Activated naive CD4-positive, alpha-beta T cell treated with anti-CD3 and anti-CD28 coated beads, Interleukin-2, amount 50 U/mL, for 24 hours (primary cell): ENCODE measurements at regions not wholly inside any gene's neighbourhood (a gene's known extent, or its start where the extent isn't known, plus 50 kb on each side); places are given as distances from the start of the nearest gene placed in this dataset.
"Not testable (repeated sequence)": the region's sequence is repeated elsewhere in the genome, so short reads cannot be mapped to it uniquely, and the experiment has no call there.

Experiments
- H3K27ac Mint-ChIP-seq: one replicate; pipeline ENCODE4 v1.8.0; 2021; ENCODE audit warnings: mild to moderate bottlenecking, mixed read lengths
- H3K27me3 Mint-ChIP-seq: one replicate; pipeline ENCODE4 v1.8.0; 2021; ENCODE audit warnings: mixed read lengths
- H3K36me3 Mint-ChIP-seq: one replicate; pipeline ENCODE4 v1.8.0; 2021; ENCODE audit warnings: mixed read lengths
- H3K4me1 Mint-ChIP-seq: one replicate; pipeline ENCODE4 v1.8.0; 2021; ENCODE audit warnings: mixed read lengths
- H3K4me3 Mint-ChIP-seq: one replicate; pipeline ENCODE4 v1.8.0; 2021; ENCODE audit warnings: mild to moderate bottlenecking, mixed read lengths
- H3K9me3 Mint-ChIP-seq: one replicate; pipeline ENCODE4 v1.8.0; 2021; ENCODE audit warnings: mixed read lengths

DNA sequence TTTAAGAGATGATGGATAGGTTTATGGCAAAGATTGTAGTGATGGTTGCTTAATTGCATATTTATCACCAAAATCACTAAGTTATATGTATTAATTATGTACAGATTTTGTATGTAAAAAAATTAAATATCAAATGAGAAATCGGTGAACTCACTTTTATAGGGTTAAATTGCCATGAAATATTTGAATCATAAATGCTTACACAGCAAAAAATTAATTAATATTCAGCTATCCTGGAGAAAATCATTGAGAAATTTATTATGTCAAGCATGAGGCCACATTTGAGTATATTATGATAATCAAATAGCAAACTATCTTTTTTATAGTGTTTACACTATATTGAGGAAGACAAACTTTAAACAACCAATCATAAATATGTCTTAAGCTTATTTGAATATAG is 239.4 kb upstream of the BRINP3 start:
- Mint-ChIP-seq H3K36me3 (no peaks in the 10 kb centered on the region), H3K9me3 (no peaks in the 10 kb centered on the region), H3K27me3 (no peaks in the 10 kb centered on the region), H3K27ac (no peak overlapping the region), H3K4me3 (no peak overlapping the region), H3K4me1 (no peaks in the 10 kb centered on the region)

- Mint-ChIP-seq H3K27me3 (no peaks in the 10 kb centered on the region), H3K9me3 (no peaks in the 10 kb centered on the region), H3K4me1 (no peaks in the 10 kb centered on the region), H3K4me3 (no peak overlapping the region), H3K36me3 (no peaks in the 10 kb centered on the region), H3K27ac (no peak overlapping the region)
Observed at GRCh38 chr1:190736971-190737590, 259.4 kb upstream of the BRINP3 start.

DNA sequence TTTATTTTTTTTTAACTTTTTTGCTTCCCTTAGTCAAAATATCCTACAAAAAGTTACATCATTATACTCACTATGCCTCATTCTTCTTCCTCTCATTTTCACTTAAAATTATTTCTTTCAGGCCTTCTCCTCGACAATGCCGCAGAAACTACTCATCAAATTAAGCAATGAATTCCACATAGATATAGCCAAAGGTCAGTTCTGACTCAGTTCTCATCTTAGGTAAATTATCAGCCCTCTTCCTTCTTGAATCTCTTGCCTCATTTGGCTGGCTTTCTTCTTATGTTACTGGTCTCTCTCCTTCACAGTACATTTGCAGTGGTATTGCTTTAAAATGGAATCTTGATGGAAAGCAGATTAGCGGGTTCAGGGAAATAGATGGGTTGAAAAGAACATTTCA is 260.7 kb upstream of the BRINP3 start:
- Mint-ChIP-seq H3K27me3 (no peaks in the 10 kb centered on the region), H3K4me3 (no peak overlapping the region), H3K4me1 (no peaks in the 10 kb centered on the region)

GRCh38 chr1:190739926-190740325 is 262.3 kb upstream of the BRINP3 start:
- Mint-ChIP-seq H3K4me1 (no peaks in the 10 kb centered on the region), H3K36me3 (no peaks in the 10 kb centered on the region), H3K4me3 (no peak overlapping the region), H3K9me3 (no peaks in the 10 kb centered on the region), H3K27ac (no peak overlapping the region), H3K27me3 (no peaks in the 10 kb centered on the region)

More for the DNA sequence above, 260.7 kb upstream of the BRINP3 start:
- Mint-ChIP-seq H3K9me3 (no peaks in the 10 kb centered on the region), H3K36me3 (no peaks in the 10 kb centered on the region), H3K27ac (no peak overlapping the region)

DNA sequence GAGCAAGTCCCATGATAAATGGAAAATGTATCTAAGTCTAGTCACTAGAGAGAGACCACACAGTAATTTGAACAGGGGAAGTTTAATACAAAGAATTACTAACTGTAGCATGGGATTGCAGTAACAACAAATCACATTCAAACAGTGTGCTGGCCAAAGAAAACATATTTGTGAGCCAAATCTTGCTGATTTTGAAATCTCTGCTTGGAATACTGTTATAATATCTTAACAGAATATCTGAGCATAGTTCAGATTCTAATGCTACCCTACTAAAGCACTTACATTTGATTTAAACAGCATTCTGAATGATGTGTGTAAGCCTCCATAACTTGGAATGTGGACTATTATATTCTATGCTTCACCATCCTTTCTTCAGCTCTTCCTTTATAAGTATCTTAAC is 270.0 kb upstream of the BRINP3 start:
- Mint-ChIP-seq H3K36me3 (no peaks in the 10 kb centered on the region), H3K27me3 (no peaks in the 10 kb centered on the region), H3K4me1 (no peaks in the 10 kb centered on the region), H3K27ac (no peak overlapping the region), H3K4me3 (no peak overlapping the region), H3K9me3 (no peaks in the 10 kb centered on the region)

DNA sequence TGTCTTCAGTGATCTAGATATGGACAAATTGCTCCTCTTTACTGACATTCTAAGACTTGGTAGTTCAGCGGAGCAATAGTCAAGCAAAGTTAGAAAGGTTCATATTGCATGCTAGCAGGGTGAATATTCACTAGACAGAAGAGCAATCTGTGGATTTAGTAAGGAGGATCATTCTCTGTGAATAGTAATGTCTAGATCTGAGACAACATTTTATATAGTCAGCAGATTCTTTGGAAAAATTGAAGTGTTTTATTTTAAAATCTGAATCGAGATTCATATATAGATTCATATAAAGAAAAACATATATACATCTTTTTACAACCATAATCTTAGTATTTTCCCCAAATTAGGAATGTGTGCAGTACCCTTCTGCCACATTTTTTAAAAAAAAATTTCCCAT is 274.5 kb upstream of the BRINP3 start:
- Mint-ChIP-seq H3K27me3 (no peaks in the 10 kb centered on the region), H3K4me1 (no peaks in the 10 kb centered on the region), H3K27ac (no peak overlapping the region)

GRCh38 chr1:190754666-190755065 is 277.0 kb upstream of the BRINP3 start:
- Mint-ChIP-seq H3K9me3 (no peaks in the 10 kb centered on the region), H3K27me3 (no peaks in the 10 kb centered on the region), H3K36me3 (no peaks in the 10 kb centered on the region), H3K27ac (no peak overlapping the region), H3K4me3 (no peak overlapping the region), H3K4me1 (no peaks in the 10 kb centered on the region)

More for the DNA sequence above, 274.5 kb upstream of the BRINP3 start:
- no peaks in the 10 kb centered on the region for H3K9me3 Mint-ChIP-seq
- no peak overlapping the region for H3K4me3 Mint-ChIP-seq
- H3K36me3 Mint-ChIP-seq: no peaks in the 10 kb centered on the region

GRCh38 chr1:190759807-190760206 is 282.1 kb upstream of the BRINP3 start:
- Mint-ChIP-seq H3K4me1 (no peaks in the 10 kb centered on the region), H3K27me3 (no peaks in the 10 kb centered on the region), H3K9me3 (peaks cover 5% of the 10 kb centered on the region), H3K27ac (no peak overlapping the region), H3K36me3 (no peaks in the 10 kb centered on the region), H3K4me3 (no peak overlapping the region)

GRCh38 chr1:190762325-190762724 is 284.7 kb upstream of the BRINP3 start:
- H3K9me3 Mint-ChIP-seq: peaks cover 5% of the 10 kb centered on the region
- H3K4me3 Mint-ChIP-seq: no peak overlapping the region
- H3K27ac Mint-ChIP-seq: no peak overlapping the region
- H3K27me3 Mint-ChIP-seq: no peaks in the 10 kb centered on the region
- no peaks in the 10 kb centered on the region for H3K4me1 Mint-ChIP-seq
- no peaks in the 10 kb centered on the region for H3K36me3 Mint-ChIP-seq

GRCh38 chr1:190792873-190793272 is 315.2 kb upstream of the BRINP3 start:
- Mint-ChIP-seq H3K4me1 (no peaks in the 10 kb centered on the region), H3K9me3 (peaks cover 5% of the 10 kb centered on the region), H3K4me3 (no peak overlapping the region), H3K27ac (no peak overlapping the region), H3K27me3 (no peaks in the 10 kb centered on the region), H3K36me3 (no peaks in the 10 kb centered on the region)

GRCh38 chr1:190807629-190808028 is 330.0 kb upstream of the BRINP3 start:
- Mint-ChIP-seq H3K27ac (no peak overlapping the region), H3K4me3 (no peak overlapping the region), H3K4me1 (no peaks in the 10 kb centered on the region), H3K9me3 (peaks cover 10% of the 10 kb centered on the region), H3K36me3 (peaks cover 2% of the 10 kb centered on the region), H3K27me3 (no peaks in the 10 kb centered on the region)

GRCh38 chr1:190808035-190808434 is 330.4 kb upstream of the BRINP3 start:
- H3K36me3 Mint-ChIP-seq: peaks cover 2% of the 10 kb centered on the region
- H3K27me3 Mint-ChIP-seq: no peaks in the 10 kb centered on the region
- H3K27ac Mint-ChIP-seq: no peak overlapping the region
- H3K4me3 Mint-ChIP-seq: no peak overlapping the region
- peaks cover 10% of the 10 kb centered on the region for H3K9me3 Mint-ChIP-seq
- no peaks in the 10 kb centered on the region for H3K4me1 Mint-ChIP-seq

DNA sequence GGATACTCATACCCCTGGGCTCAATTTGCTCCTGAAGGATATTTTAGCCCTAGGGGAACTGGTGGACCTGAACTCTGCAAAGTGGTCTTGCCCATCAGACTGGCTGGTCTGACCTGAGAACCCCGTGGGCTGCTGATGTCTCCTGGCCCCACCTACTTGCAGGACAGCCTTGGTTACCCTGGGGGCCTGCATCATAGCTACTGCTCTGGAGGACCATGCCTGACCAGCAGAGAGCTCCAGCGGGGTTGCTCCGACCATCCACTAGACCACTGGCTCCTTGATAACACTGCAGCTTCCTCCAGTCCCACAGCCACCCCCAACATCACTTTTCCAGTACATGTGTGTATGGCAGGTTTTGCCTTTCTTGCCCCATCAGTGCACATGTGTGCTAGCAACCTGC is 331.6 kb upstream of the BRINP3 start:
- Mint-ChIP-seq H3K27me3 (no peaks in the 10 kb centered on the region), H3K4me1 (no peaks in the 10 kb centered on the region), H3K27ac (no peak overlapping the region), H3K4me3 (no peak overlapping the region), H3K36me3 (peaks cover 2% of the 10 kb centered on the region), H3K9me3 (peaks cover 10% of the 10 kb centered on the region)

GRCh38 chr1:190812996-190813395 is 335.3 kb upstream of the BRINP3 start:
- H3K36me3 Mint-ChIP-seq: peaks cover 2% of the 10 kb centered on the region
- H3K27ac Mint-ChIP-seq: no peak overlapping the region
- H3K27me3 Mint-ChIP-seq: no peaks in the 10 kb centered on the region
- H3K4me3 Mint-ChIP-seq: no peak overlapping the region
- peaks cover 8% of the 10 kb centered on the region for H3K9me3 Mint-ChIP-seq
- H3K4me1 Mint-ChIP-seq: no peaks in the 10 kb centered on the region

- Mint-ChIP-seq H3K4me1 (no peaks in the 10 kb centered on the region), H3K4me3 (no peak overlapping the region), H3K9me3 (peaks cover 7% of the 10 kb centered on the region), H3K27me3 (no peaks in the 10 kb centered on the region), H3K27ac (no peak overlapping the region), H3K36me3 (no peaks in the 10 kb centered on the region)
Observed at GRCh38 chr1:190832511-190832910, 354.8 kb upstream of the BRINP3 start.

GRCh38 chr1:190835658-190836057 is 358.0 kb upstream of the BRINP3 start:
- Mint-ChIP-seq H3K27ac (no peak overlapping the region), H3K27me3 (no peaks in the 10 kb centered on the region), H3K4me1 (no peaks in the 10 kb centered on the region), H3K36me3 (no peaks in the 10 kb centered on the region), H3K9me3 (peaks cover 13% of the 10 kb centered on the region), H3K4me3 (no peak overlapping the region)

GRCh38 chr1:190837200-190837599 is 359.5 kb upstream of the BRINP3 start:
- not testable (repeated sequence) for H3K27me3 Mint-ChIP-seq, H3K4me1 Mint-ChIP-seq, H3K4me3 Mint-ChIP-seq, H3K36me3 Mint-ChIP-seq, H3K27ac Mint-ChIP-seq
- H3K9me3 Mint-ChIP-seq: peaks cover 13% of the 10 kb centered on the region
